ENCODE measurements at regions not wholly inside any gene's neighbourhood (a gene's known extent, or its start where the extent isn't known, plus 50 kb on each side); places are given as distances from the start of the nearest gene placed in this dataset.

GRCh38 chr14:97747316-97747715, 950.1 kb downstream of the VRK1 start:
- Mint-ChIP-seq H3K27me3 (ENCODE audit: unreplicated experiment) (no peaks in the 10 kb centered on the region), H3K4me1 (ENCODE audit: unreplicated experiment) (no peaks in the 10 kb centered on the region), H3K9me3 (ENCODE audit: unreplicated experiment) (no peaks in the 10 kb centered on the region), H3K4me3 (ENCODE audit: unreplicated experiment) (no peak overlapping the region), H3K27ac (ENCODE audit: unreplicated experiment) (no peak overlapping the region), H3K36me3 (ENCODE audit: low read depth, unreplicated experiment) (no peaks in the 10 kb centered on the region)
- no peak for DNase-seq (ENCODE audit: low spot score)
- TF ChIP-seq CTCF (IDR thresholded peaks at IDR 0.05; ENCODE audit: unreplicated experiment): no peak

DNA sequence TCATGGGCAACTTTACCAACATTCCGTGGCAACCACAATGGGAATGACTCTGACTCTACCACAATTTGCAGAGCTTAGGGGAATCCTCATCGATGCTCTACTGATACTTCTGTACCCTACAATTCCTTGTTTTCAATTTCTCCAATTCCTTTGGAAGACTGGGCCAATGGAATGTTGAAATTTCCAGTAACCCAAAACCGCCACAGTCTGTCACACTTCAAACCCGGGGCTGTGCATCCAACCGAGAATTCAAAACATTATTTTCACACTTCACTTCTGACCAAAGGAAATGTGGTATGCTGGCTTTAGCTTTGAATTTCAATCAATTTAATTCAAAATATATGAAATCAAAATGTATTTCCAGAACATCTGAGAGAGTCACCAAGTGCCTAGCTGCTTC, 951.4 kb downstream of the VRK1 start:
- DNase-seq (ENCODE audit: low spot score): no peak
- no peaks in the 10 kb centered on the region for H3K27me3 Mint-ChIP-seq (ENCODE audit: unreplicated experiment)
- H3K4me3 Mint-ChIP-seq (ENCODE audit: unreplicated experiment): no peak overlapping the region
- H3K36me3 Mint-ChIP-seq (ENCODE audit: low read depth, unreplicated experiment): no peaks in the 10 kb centered on the region
- no peak for TF ChIP-seq CTCF (IDR thresholded peaks at IDR 0.05; ENCODE audit: unreplicated experiment)
- H3K9me3 Mint-ChIP-seq (ENCODE audit: unreplicated experiment): no peaks in the 10 kb centered on the region
- no peaks in the 10 kb centered on the region for H3K4me1 Mint-ChIP-seq (ENCODE audit: unreplicated experiment)
- no peak overlapping the region for H3K27ac Mint-ChIP-seq (ENCODE audit: unreplicated experiment)

DNA sequence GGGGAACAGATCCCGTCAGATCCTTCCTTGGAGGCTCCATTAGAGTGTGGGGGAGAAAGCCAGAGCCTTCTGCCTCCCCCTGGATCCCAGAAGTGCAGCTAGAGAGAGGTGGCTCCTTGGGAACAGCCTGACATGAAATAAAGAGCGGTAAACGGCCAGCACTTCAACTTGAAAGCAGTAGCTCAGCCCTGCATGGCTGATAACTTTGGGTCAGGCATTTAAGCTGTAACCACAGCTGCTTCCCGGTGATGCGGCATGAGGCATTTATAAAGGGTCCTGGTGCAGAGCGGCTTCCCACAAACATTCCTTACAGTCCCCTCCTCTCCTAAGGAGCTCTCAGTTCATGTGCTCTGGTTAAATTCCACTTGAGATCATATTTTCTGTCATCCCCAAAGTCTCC, 960.3 kb downstream of the VRK1 start:
- Mint-ChIP-seq H3K36me3 (ENCODE audit: low read depth, unreplicated experiment) (no peaks in the 10 kb centered on the region), H3K4me3 (ENCODE audit: unreplicated experiment) (no peak overlapping the region), H3K27me3 (ENCODE audit: unreplicated experiment) (no peaks in the 10 kb centered on the region), H3K4me1 (ENCODE audit: unreplicated experiment) (peaks cover 4% of the 10 kb centered on the region), H3K27ac (ENCODE audit: unreplicated experiment) (no peak overlapping the region), H3K9me3 (ENCODE audit: unreplicated experiment) (no peaks in the 10 kb centered on the region)
- TF ChIP-seq CTCF (IDR thresholded peaks at IDR 0.05; ENCODE audit: unreplicated experiment): no peak
- no peak for DNase-seq (ENCODE audit: low spot score)

DNA sequence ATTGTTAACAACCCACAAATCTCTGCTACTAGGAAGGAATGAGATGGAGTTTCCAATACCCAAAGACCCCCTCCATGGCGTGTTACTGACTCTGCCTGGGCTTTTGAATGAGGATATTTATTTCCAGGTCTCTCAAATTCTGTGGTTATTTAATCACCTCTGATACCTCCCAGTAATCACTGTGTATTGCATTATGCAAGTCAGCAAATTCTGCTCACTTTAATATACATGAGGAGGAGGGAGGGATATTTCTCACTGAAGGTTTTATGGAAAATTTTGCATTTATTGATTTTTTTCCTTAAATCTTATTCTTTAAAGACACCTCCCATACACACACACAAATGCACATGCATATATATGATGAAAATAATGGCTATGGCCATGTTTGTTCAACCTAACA, 962.9 kb downstream of the VRK1 start:
- Mint-ChIP-seq H3K4me1 (ENCODE audit: unreplicated experiment) (peaks cover 9% of the 10 kb centered on the region), H3K27me3 (ENCODE audit: unreplicated experiment) (no peaks in the 10 kb centered on the region), H3K9me3 (ENCODE audit: unreplicated experiment) (no peaks in the 10 kb centered on the region), H3K4me3 (ENCODE audit: unreplicated experiment) (no peak overlapping the region), H3K27ac (ENCODE audit: unreplicated experiment) (no peak overlapping the region), H3K36me3 (ENCODE audit: low read depth, unreplicated experiment) (no peaks in the 10 kb centered on the region)
- TF ChIP-seq CTCF (IDR thresholded peaks at IDR 0.05; ENCODE audit: unreplicated experiment): no peak
- DNase-seq (ENCODE audit: low spot score): no peak

DNA sequence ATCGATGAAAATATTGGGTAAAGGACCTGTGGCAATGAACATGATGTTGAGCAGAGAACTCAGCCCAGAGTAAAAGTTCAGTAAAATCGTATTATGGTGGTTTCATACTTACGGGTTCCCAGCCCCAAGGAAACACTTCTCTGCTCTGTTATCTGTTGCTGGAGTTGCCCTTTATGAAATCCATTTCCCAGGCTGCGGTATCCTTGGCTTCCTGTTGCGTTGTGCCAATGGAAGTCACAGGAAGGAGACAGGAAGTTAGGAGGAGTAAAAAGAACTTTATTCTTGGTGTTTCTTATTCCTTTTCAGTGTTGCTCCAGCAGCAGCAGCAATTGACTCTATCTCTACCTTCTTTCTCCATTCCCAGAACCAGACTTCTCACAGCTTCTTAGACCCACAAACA, 965.2 kb downstream of the VRK1 start:
- Mint-ChIP-seq H3K36me3 (ENCODE audit: low read depth, unreplicated experiment) (no peaks in the 10 kb centered on the region), H3K4me3 (ENCODE audit: unreplicated experiment) (no peak overlapping the region), H3K4me1 (ENCODE audit: unreplicated experiment) (peaks cover 9% of the 10 kb centered on the region), H3K9me3 (ENCODE audit: unreplicated experiment) (no peaks in the 10 kb centered on the region), H3K27me3 (ENCODE audit: unreplicated experiment) (no peaks in the 10 kb centered on the region), H3K27ac (ENCODE audit: unreplicated experiment) (no peak overlapping the region)
- no peak for DNase-seq (ENCODE audit: low spot score)
- no peak for TF ChIP-seq CTCF (IDR thresholded peaks at IDR 0.05; ENCODE audit: unreplicated experiment)
